ENCODE measurements at regions not wholly inside any gene's neighbourhood (a gene's known extent, or its start where the extent isn't known, plus 50 kb on each side); places are given as distances from the start of the nearest gene placed in this dataset.
"Not testable (repeated sequence)": the region's sequence is repeated elsewhere in the genome, so short reads cannot be mapped to it uniquely, and the experiment has no call there.

DNA sequence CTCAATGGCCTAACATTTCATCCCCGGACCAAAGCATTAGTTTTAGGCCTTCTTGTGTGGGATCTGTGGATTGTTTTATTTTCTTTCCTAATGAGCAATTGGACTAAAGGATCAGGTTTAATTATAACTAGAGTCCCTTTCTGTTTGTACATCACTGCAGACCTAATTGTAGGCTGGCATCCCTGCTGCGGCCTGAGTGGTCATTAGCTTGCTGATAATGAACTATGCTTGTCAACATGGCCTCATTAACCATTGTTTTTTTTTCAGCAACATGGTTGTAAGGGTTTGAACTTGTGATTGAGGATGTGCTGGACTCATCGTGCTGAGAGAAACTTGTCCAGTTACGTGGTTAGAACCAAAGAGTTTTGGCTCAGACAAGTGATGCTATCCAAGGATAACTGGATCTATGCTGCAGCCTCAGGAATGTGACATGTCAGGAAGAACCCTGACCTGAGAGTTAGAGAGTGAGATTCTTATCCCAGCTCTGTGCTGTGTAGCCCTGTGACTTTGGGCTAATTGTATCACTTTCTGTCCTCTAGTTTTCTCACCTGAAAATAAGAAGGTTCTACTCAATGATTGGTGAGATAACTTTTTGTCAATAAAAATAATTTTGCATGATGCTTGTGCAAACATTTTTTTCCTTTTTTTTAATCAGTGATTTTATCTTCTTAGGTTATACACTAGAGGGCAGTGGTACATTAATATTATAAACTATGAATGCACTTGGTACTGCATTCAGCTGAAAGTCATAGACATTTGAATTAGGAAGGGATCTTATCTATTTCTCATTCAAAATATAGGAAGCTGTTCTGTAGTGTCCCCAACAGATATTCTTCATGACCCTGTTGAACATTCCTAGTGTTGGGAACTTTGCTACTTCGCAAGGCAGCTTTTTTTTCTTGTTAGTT, 140.9 kb downstream of the RNF144B start:
- WGBS: 83% methylated on average over 4 of the region's 5 CpGs
- Histone ChIP-seq H3K27ac (ENCODE audit: low read depth, low read length) (no peak overlapping the region), H3K36me3 (ENCODE audit: insufficient read depth, low read length) (no peaks in the 10 kb centered on the region), H3K9ac (ENCODE audit: low read depth, low read length) (no peak overlapping the region), H3K4me1 (ENCODE audit: insufficient read depth, low read length) (peaks cover 22% of the 10 kb centered on the region), H3K4me3 (ENCODE audit: low read length) (no peak overlapping the region), H3K27me3 (ENCODE audit: insufficient read depth, low read length) (no peaks in the 10 kb centered on the region), H3K9me3 (ENCODE audit: insufficient read depth, low read depth, low read length) (no peaks in the 10 kb centered on the region)

DNA sequence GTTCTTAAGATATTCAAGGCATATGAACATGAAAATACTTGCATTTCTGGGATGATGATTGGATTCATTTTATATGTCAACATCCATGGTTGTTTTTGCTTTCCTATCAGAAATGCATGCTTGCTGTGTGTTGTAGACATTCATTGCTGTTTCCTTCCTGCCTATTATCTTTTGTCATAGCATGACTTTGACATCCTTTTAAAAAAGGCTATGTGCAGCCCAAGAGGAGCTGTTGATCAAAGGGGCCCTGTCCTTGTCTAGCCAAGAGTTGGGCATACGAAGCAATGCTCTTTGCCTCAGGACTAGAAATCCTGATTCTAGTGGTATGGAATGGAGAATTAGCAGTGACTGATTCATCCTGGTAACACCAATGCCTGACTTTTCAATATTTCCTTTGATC, 143.1 kb downstream of the RNF144B start:
- Histone ChIP-seq H3K4me3 (ENCODE audit: low read length) (no peak overlapping the region), H3K27ac (ENCODE audit: low read depth, low read length) (no peak overlapping the region), H3K36me3 (ENCODE audit: insufficient read depth, low read length) (no peaks in the 10 kb centered on the region), H3K9ac (ENCODE audit: low read depth, low read length) (no peak overlapping the region), H3K9me3 (ENCODE audit: insufficient read depth, low read depth, low read length) (no peaks in the 10 kb centered on the region), H3K27me3 (ENCODE audit: insufficient read depth, low read length) (no peaks in the 10 kb centered on the region), H3K4me1 (ENCODE audit: insufficient read depth, low read length) (peaks cover 29% of the 10 kb centered on the region)
- 90% methylated on average over 1 of the region's 1 CpG for WGBS

DNA sequence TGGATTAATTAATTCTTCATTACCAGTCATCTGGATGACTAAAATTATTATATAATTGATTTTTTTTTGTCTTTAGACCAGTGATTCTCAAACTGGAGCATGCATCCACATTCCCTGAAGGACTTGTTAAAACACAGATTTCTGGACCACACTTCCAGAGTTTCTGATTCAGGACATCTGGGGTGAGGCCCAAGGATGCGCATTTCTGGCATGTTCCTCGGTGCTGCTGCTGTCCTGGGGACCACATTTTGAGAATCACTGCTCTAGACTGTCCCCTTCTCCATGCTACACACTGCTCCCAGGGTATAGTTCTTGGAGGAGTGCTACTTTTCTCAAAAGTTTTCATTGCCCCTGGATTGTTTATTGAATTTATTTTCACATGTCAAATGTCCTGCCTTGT, 145.0 kb downstream of the RNF144B start:
- H3K36me3 ChIP-seq (ENCODE audit: insufficient read depth, low read length): no peaks in the 10 kb centered on the region
- no peaks in the 10 kb centered on the region for H3K9me3 ChIP-seq (ENCODE audit: insufficient read depth, low read depth, low read length)
- no peak overlapping the region for H3K27ac ChIP-seq (ENCODE audit: low read depth, low read length)
- no peak overlapping the region for H3K9ac ChIP-seq (ENCODE audit: low read depth, low read length)
- no peak overlapping the region for H3K4me3 ChIP-seq (ENCODE audit: low read length)
- peaks cover 27% of the 10 kb centered on the region for H3K4me1 ChIP-seq (ENCODE audit: insufficient read depth, low read length)
- no peaks in the 10 kb centered on the region for H3K27me3 ChIP-seq (ENCODE audit: insufficient read depth, low read length)
- 88% methylated on average over 2 of the region's 2 CpGs for WGBS

DNA sequence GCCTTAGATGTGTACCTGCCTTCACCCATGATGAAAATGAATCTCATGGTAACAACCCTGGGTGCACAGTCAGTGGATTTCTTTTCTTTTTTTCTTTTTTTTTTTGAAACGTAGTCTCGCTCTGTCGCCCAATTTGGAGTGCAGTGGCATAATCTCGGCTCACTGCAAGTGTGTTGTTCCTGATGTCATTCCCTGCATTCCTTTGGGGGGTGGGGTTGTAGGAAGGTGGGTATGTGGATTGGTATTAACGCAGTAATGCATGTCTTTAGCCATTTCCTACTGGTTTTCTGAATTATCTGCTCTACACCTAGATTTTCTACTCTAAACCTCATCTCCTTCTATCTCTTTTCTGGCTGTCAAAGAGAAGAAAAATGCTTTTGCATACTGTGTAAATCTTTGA, 146.6 kb downstream of the RNF144B start:
- no peak overlapping the region for H3K4me3 ChIP-seq (ENCODE audit: low read length)
- H3K4me1 ChIP-seq (ENCODE audit: insufficient read depth, low read length): peaks cover 11% of the 10 kb centered on the region
- no peaks in the 10 kb centered on the region for H3K27me3 ChIP-seq (ENCODE audit: insufficient read depth, low read length)
- no peaks in the 10 kb centered on the region for H3K9me3 ChIP-seq (ENCODE audit: insufficient read depth, low read depth, low read length)
- no peak overlapping the region for H3K9ac ChIP-seq (ENCODE audit: low read depth, low read length)
- no peaks in the 10 kb centered on the region for H3K36me3 ChIP-seq (ENCODE audit: insufficient read depth, low read length)
- 60% methylated on average over 5 of the region's 5 CpGs for WGBS
- H3K27ac ChIP-seq (ENCODE audit: low read depth, low read length): no peak overlapping the region

DNA sequence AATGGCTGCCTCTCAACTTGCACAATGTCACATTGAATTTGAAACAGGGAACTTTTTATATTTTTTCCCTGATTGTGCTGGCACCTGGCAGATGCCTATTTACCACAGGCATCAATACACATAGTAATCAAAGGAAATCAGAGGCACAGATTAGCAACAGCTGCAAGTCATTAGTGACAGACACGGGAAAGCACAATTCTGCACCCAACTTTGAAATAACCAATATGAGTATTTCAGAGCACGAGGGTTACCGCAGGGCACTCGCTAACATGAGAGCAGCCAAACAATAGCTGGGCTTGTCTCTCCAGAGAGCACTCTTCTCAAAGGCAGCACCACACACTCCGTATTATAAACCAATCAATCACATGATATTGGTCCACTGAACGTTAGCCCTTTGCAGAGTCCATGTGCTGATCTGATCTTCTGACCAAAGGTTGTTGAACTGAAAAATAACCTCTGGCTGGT, 149.5 kb downstream of the RNF144B start:
- WGBS: 93% methylated on average over 6 of the region's 6 CpGs
- H3K27ac ChIP-seq (ENCODE audit: low read depth, low read length): no peak overlapping the region
- no peaks in the 10 kb centered on the region for H3K27me3 ChIP-seq (ENCODE audit: insufficient read depth, low read length)
- peaks cover 7% of the 10 kb centered on the region; the same call in 1 of the 2 replicates for H3K4me1 ChIP-seq (ENCODE audit: insufficient read depth, low read length)
- H3K36me3 ChIP-seq (ENCODE audit: insufficient read depth, low read length): no peaks in the 10 kb centered on the region
- no peak overlapping the region for H3K4me3 ChIP-seq (ENCODE audit: low read length)
- H3K9me3 ChIP-seq (ENCODE audit: insufficient read depth, low read depth, low read length): no peaks in the 10 kb centered on the region
- H3K9ac ChIP-seq (ENCODE audit: low read depth, low read length): no peak overlapping the region

DNA sequence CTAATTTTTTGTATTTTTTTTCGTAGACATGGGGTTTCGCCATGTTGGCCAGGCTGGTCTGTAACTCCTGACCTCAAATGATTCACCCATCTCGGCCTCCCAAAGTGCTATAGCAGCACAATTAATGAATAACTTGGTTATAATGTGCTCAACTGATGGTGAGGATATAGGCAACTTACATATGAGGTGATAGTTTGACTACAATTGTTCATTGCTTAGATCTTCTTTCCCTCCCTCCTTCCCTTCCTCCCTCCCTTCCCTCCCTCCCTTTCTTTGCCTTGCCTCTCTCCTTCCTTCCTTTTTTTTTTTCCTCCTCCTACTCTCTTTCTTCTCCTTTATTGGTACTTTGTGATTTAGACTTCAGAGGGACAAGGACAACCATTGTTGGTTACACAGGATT, 151.2 kb downstream of the RNF144B start:
- no peak overlapping the region for H3K9ac ChIP-seq (ENCODE audit: low read depth, low read length)
- 93% methylated on average over 3 of the region's 3 CpGs for WGBS
- peaks cover 7% of the 10 kb centered on the region; the same call in 1 of the 2 replicates for H3K4me1 ChIP-seq (ENCODE audit: insufficient read depth, low read length)
- H3K36me3 ChIP-seq (ENCODE audit: insufficient read depth, low read length): no peaks in the 10 kb centered on the region
- H3K27me3 ChIP-seq (ENCODE audit: insufficient read depth, low read length): no peaks in the 10 kb centered on the region
- H3K27ac ChIP-seq (ENCODE audit: low read depth, low read length): no peak overlapping the region
- H3K9me3 ChIP-seq (ENCODE audit: insufficient read depth, low read depth, low read length): no peaks in the 10 kb centered on the region
- no peak overlapping the region for H3K4me3 ChIP-seq (ENCODE audit: low read length)

DNA sequence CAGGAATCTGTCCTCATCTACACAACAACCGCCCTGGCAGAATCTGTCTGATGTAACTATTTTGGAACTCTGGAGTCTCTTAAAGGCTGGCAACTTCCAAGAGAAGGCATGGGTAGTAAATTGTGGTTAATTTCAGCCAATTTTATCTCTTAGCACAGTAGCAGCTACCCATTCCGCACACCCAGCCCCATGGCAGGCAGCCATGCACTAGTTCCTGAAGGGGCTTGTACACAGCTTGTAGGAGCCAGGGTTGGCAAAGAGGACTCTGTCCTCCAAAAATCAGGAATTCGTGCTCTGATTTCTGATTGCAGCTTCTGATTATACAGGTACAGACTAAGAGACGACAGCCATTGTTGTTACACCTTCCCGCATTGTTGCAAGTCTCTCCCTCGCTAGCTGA, 155.9 kb downstream of the RNF144B start:
- Histone ChIP-seq H3K9ac (ENCODE audit: low read depth, low read length) (no peak overlapping the region), H3K27me3 (ENCODE audit: insufficient read depth, low read length) (no peaks in the 10 kb centered on the region), H3K4me3 (ENCODE audit: low read length) (no peak overlapping the region), H3K36me3 (ENCODE audit: insufficient read depth, low read length) (no peaks in the 10 kb centered on the region), H3K27ac (ENCODE audit: low read depth, low read length) (no peak overlapping the region), H3K4me1 (ENCODE audit: insufficient read depth, low read length) (no peaks in the 10 kb centered on the region), H3K9me3 (ENCODE audit: insufficient read depth, low read depth, low read length) (no peaks in the 10 kb centered on the region)
- WGBS: 93% methylated on average over 6 of the region's 6 CpGs

DNA sequence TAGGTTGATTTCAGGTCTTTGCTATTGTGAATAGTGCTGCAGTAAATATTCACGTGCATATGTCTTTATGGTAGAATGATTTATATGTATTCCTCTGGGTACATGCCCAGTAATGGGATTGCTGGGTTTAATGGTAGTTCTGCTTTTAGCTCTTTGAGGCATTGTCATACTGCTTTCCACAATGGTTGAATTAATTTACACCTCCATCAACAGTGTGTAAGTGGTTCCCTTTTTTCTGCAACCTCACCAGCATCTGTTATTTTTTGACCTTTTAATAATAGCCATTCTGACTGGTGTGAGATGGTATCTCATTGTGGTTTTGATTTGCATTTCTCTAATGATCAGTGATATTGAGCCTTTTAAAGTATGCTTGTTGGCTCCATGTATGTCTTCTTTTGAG, 158.0 kb downstream of the RNF144B start:
- H3K4me3 ChIP-seq (ENCODE audit: low read length); H3K36me3 ChIP-seq (ENCODE audit: insufficient read depth, low read length); H3K27me3 ChIP-seq (ENCODE audit: insufficient read depth, low read length); H3K9ac ChIP-seq (ENCODE audit: low read depth, low read length); H3K9me3 ChIP-seq (ENCODE audit: insufficient read depth, low read depth, low read length); H3K4me1 ChIP-seq (ENCODE audit: insufficient read depth, low read length); H3K27ac ChIP-seq (ENCODE audit: low read depth, low read length): not testable (repeated sequence)
- WGBS: 94% methylated on average over 1 of the region's 1 CpG

DNA sequence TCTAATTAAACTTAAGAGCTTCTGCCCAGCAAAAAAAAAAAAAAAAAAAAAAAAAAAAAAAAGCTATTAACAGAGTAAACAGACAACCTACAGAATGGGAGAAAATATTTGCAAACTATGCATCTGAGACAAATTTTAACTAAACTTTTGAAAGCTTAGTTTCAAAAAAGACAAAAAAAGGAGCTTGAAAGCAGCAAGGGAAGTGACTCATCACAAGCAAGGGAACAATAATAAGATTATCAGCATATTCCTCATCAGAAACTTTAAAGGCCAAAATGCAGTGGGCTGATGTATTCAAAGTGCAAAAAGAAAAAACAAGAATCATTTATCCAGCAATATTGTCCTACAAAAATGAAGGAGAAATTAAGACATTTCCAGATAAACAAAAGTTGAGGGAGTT, 158.6 kb downstream of the RNF144B start:
- Histone ChIP-seq H3K4me3 (ENCODE audit: low read length) (no peak overlapping the region), H3K4me1 (ENCODE audit: insufficient read depth, low read length) (no peaks in the 10 kb centered on the region), H3K27ac (ENCODE audit: low read depth, low read length) (no peak overlapping the region), H3K36me3 (ENCODE audit: insufficient read depth, low read length) (no peaks in the 10 kb centered on the region), H3K9me3 (ENCODE audit: insufficient read depth, low read depth, low read length) (no peaks in the 10 kb centered on the region), H3K27me3 (ENCODE audit: insufficient read depth, low read length) (no peaks in the 10 kb centered on the region), H3K9ac (ENCODE audit: low read depth, low read length) (no peak overlapping the region)

DNA sequence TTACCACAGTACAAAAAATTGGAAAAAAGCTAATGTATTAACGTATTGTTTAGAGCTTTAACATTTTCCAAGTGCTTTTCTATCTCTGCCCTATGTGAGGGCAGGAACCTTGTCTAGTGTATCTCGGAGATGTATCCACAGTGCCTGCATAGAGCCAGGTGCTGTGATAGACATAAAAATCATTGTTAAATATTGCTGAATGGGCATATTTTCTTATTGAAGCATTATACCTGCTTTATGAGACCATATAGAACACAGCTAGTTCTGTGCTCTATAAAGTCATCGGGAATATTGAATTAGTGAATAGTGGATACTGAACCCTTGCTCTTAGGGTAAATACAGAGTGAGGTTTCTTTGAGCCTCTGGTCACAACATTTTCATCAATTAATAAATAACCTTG, 163.0 kb downstream of the RNF144B start:
- no peaks in the 10 kb centered on the region for H3K4me1 ChIP-seq (ENCODE audit: insufficient read depth, low read length)
- no peaks in the 10 kb centered on the region for H3K36me3 ChIP-seq (ENCODE audit: insufficient read depth, low read length)
- WGBS: 97% methylated on average over 2 of the region's 3 CpGs
- no peaks in the 10 kb centered on the region for H3K9me3 ChIP-seq (ENCODE audit: insufficient read depth, low read depth, low read length)
- H3K9ac ChIP-seq (ENCODE audit: low read depth, low read length): no peak overlapping the region
- no peak overlapping the region for H3K27ac ChIP-seq (ENCODE audit: low read depth, low read length)
- H3K4me3 ChIP-seq (ENCODE audit: low read length): no peak overlapping the region
- H3K27me3 ChIP-seq (ENCODE audit: insufficient read depth, low read length): no peaks in the 10 kb centered on the region

DNA sequence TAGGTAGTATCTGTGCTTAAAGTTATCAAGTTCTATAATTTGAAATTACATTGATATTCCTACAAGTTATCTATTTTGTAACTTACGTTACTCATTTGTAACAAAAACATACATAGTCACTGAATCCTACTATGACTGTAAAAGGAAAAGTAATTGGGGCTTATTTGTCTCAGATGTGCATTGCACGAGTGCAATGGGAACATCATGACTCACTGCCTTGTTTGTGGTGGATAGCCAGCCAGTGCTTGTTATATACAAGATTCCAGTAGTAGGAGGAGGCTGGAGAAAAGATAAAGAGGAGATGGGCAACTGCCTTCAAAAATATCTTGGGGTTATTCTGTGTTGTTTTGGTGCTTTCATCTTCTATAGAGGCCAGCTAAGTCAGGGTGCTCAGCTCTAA, 164.1 kb downstream of the RNF144B start:
- Histone ChIP-seq H3K4me1 (ENCODE audit: insufficient read depth, low read length) (no peaks in the 10 kb centered on the region), H3K27me3 (ENCODE audit: insufficient read depth, low read length) (no peaks in the 10 kb centered on the region), H3K4me3 (ENCODE audit: low read length) (no peak overlapping the region), H3K9ac (ENCODE audit: low read depth, low read length) (no peak overlapping the region), H3K27ac (ENCODE audit: low read depth, low read length) (no peak overlapping the region), H3K36me3 (ENCODE audit: insufficient read depth, low read length) (no peaks in the 10 kb centered on the region), H3K9me3 (ENCODE audit: insufficient read depth, low read depth, low read length) (no peaks in the 10 kb centered on the region)
- WGBS: 81% methylated on average over 1 of the region's 2 CpGs

DNA sequence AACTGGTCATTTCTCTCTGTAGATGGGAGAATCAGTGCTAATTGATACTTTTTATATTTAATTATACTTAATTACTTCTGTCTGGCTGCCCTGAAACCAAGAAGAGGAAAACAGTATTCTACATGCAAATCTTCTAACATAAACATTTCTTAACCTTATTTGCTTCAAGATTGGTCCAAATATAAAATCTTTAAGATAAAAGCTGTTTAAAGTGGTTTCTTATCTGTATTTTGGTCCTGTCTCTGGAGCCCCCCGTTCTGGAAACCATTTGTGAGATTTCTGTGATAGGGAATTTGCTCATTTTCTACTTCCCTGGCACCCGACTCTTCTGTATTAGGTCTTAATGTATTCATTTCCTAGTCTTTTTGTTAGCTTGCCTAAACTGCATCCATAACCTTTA, 168.6 kb downstream of the RNF144B start:
- Histone ChIP-seq H3K9me3 (ENCODE audit: insufficient read depth, low read depth, low read length) (no peaks in the 10 kb centered on the region), H3K4me3 (ENCODE audit: low read length) (no peak overlapping the region), H3K27ac (ENCODE audit: low read depth, low read length) (no peak overlapping the region), H3K36me3 (ENCODE audit: insufficient read depth, low read length) (no peaks in the 10 kb centered on the region), H3K9ac (ENCODE audit: low read depth, low read length) (no peak overlapping the region), H3K27me3 (ENCODE audit: insufficient read depth, low read length) (no peaks in the 10 kb centered on the region), H3K4me1 (ENCODE audit: insufficient read depth, low read length) (no peaks in the 10 kb centered on the region)
- 90% methylated on average over 2 of the region's 2 CpGs for WGBS

Measured in HUES64 (cell line).